ENCODE measurements at regions not wholly inside any gene's neighbourhood (a gene's known extent, or its start where the extent isn't known, plus 50 kb on each side); places are given as distances from the start of the nearest gene placed in this dataset.

- DNase-seq (ENCODE audit: low read depth, low spot score) = peak; percentile 58
- no peak overlapping the region for H3K4me3 ChIP-seq (ENCODE audit: low read depth, low read length)
- TF ChIP-seq CTCF (IDR thresholded peaks at IDR 0.05; ENCODE audit: low read depth, low read length) = no peak
- in situ Hi-C loops (cut with HindIII; ENCODE audit: low sequenced_read_pairs) = no loop called here
Measured at GRCh38 chr4:187602339-187603092, 393.1 kb upstream of the ZFP42 start.

- in situ Hi-C loops (cut with HindIII; ENCODE audit: low sequenced_read_pairs) = no loop called here
- H3K4me3 ChIP-seq (ENCODE audit: low read depth, low read length) = no peak overlapping the region
- peak; percentile 94 for DNase-seq (ENCODE audit: low read depth, low spot score)
- TF ChIP-seq CTCF (IDR thresholded peaks at IDR 0.05; ENCODE audit: low read depth, low read length) = no peak
Measured at GRCh38 chr4:187603093-187604025, 392.2 kb upstream of the ZFP42 start.

GRCh38 chr4:187604984-187605383 lies 390.6 kb upstream of the ZFP42 start:
- TF ChIP-seq CTCF (IDR thresholded peaks at IDR 0.05; ENCODE audit: low read depth, low read length) = no peak
- in situ Hi-C loops (cut with HindIII; ENCODE audit: low sequenced_read_pairs) = no loop called here

GRCh38 chr4:187606581-187606980 lies 389.0 kb upstream of the ZFP42 start:
- H3K4me3 ChIP-seq (ENCODE audit: low read depth, low read length) = no peak overlapping the region
- DNase-seq (ENCODE audit: low read depth, low spot score) = peak; percentile 66
- peak; percentile 88 for TF ChIP-seq CTCF (IDR thresholded peaks at IDR 0.05; ENCODE audit: low read depth, low read length)
- in situ Hi-C loops (cut with HindIII; ENCODE audit: low sequenced_read_pairs) = no loop called here

More at GRCh38 chr4:187604984-187605383, 390.6 kb upstream of the ZFP42 start:
- H3K4me3 ChIP-seq (ENCODE audit: low read depth, low read length) = no peak overlapping the region
- no peak for DNase-seq (ENCODE audit: low read depth, low spot score)

- TF ChIP-seq CTCF (IDR thresholded peaks at IDR 0.05; ENCODE audit: low read depth, low read length) = no peak
- in situ Hi-C loops (cut with HindIII; ENCODE audit: low sequenced_read_pairs) = no loop called here
Measured at GRCh38 chr4:187608001-187608421, 387.6 kb upstream of the ZFP42 start.

GRCh38 chr4:187612301-187612700 lies 383.3 kb upstream of the ZFP42 start:
- no peak for DNase-seq (ENCODE audit: low read depth, low spot score)
- in situ Hi-C loops (cut with HindIII; ENCODE audit: low sequenced_read_pairs) = no loop called here

More at GRCh38 chr4:187608001-187608421, 387.6 kb upstream of the ZFP42 start:
- DNase-seq (ENCODE audit: low read depth, low spot score) = peak; percentile 33
- H3K4me3 ChIP-seq (ENCODE audit: low read depth, low read length) = no peak overlapping the region

More at GRCh38 chr4:187612301-187612700, 383.3 kb upstream of the ZFP42 start:
- no peak overlapping the region for H3K4me3 ChIP-seq (ENCODE audit: low read depth, low read length)
- TF ChIP-seq CTCF (IDR thresholded peaks at IDR 0.05; ENCODE audit: low read depth, low read length) = no peak

Data from astrocyte of the spinal cord (primary cell).